ENCODE measurements at regions not wholly inside any gene's neighbourhood (a gene's known extent, or its start where the extent isn't known, plus 50 kb on each side); places are given as distances from the start of the nearest gene placed in this dataset.
"Not testable (repeated sequence)": the region's sequence is repeated elsewhere in the genome, so short reads cannot be mapped to it uniquely, and the experiment has no call there.

DNA sequence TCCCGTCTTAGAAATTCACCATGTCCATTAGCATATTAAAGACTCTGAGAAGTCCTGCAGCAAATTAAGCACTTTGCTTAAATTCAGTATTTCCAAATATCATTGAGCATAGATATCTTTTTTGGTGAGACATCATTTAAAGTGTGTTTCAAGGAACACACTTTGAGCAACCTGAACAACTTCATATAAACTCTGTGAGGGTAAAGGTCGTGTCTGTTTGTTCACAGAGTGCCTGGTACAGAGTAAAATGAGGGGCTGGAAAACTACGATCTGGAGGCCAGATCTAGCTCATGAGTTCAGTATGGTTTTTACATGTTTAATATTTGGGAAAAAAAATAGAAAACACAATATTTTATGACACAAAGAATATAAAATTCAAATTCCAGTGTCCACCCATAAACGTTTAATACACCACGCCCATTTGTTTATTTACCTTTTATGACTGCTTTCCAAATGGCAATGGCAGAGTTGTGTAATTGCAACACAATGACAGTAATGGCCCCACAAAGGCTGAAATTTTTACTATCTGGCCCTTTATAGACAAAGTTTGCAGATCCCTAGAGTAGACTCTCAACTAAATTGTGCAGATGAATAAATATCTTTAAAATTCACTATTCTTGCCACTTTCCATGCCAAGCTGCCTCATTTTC, 67.4 kb downstream of the SNTN start:
- no peak for DNase-seq

DNA sequence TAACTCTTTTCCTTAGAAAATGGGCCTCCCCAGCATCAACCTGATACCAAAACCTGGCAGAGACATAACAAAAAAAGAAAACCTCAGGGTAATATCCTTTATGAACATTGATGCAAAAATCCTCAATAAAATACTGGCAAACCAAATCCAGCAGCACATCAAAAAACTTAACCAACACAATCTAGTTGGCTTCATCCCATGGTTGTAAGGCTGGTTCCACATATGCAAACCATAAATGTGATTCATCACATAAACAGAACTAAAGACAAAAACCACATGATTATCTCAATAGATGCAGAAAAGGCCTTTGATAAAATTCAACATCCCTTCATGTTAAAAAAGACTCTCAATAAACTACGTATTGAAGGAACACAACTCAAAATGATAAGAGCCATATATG, 68.5 kb downstream of the SNTN start:
- DNase-seq: peak; percentile 57

DNA sequence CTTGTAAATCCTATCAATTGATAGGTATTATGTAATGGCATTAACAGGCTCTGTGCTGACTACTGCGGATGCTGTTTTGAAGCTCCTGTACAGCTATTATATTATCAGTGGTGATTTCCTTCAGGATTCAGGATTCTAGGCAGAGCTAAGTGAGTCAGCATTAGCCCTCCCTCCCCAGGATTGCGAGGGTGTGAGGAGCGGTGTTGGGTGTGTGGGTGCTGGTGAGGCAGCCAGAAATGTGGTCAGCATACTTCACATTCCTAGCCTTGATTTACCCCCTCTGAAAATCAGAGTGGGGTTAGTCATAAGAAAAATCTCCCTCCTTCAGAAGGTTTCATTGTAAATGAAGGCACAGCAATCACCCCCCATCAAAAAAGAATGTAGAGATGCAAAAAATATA, 72.5 kb downstream of the SNTN start:
- peak; percentile 95 for DNase-seq

DNA sequence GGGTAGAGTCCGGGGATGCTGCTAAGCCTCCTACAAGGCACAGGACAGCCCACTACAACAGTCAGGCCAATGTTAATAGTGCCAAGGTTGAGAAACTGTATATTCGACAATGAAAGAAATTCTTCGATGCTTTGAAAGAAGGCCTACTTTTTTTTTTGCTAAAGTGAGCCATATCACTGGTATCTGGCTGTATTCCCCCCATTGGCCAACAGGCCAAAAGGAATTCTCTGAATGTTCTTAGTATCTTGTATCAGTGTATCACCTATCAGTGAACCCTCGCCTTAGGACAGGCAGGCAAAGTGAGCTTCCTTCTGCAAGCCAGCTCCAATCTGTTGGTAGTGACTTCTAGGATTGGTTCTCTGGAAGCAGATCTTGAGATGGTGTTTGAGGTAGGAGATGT, 74.2 kb downstream of the SNTN start:
- DNase-seq: no peak

DNA sequence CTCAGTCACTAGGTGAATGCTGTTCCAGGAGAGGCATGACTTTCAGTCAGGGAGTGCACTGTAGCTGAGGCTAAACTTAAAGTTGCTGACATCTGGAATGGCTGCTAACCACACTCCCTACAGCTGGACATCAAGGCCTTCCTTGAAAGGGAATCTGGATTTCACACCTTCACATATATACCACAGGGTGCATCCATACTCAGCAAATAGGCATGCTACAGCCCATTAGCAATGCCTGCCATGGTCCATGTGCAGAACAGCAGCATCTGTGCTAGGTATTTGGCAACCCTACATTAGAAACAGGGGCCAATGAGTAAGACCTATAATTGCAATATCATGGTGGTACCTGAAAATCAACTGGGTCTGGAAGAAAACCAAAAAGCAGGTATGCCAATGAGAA, 74.8 kb downstream of the SNTN start:
- no peak for DNase-seq

DNA sequence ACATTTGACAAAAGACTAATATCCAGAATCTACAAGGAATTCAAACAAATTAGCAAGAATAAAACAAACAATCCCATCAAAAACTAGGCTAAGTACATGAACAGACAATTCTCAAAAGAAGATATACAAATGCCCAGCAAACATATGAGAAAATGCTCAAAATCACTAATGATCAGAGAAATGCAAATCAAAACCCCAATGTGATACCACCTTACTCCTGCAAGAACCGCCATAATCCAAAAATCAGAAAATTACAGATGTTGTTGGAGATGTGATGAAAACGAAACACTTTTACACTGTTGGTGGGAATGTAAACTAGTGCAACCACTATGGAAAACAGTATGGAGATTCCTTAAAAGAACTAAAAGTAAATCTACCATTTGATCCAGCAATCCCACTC, 79.4 kb downstream of the SNTN start:
- no peak for DNase-seq

DNA sequence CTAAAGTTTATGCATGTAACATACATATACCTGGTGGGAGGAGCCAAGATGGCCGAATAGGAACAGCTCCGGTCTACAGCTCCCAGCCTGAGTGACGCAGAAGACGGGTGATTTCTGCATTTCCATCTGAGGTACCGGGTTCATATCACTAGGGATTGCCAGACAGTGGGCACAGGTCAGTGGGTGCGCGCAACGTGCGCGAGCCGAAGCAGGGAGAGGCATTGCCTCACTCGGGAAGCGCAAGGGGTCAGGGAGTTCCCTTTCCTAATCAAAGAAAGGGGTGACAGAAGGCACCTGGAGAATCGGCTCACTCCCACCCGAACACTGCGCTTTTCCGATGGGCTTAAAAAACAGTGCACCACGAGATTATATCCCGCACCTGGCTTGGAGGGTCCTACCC, 80.8 kb downstream of the SNTN start:
- DNase-seq: not testable (repeated sequence)

DNA sequence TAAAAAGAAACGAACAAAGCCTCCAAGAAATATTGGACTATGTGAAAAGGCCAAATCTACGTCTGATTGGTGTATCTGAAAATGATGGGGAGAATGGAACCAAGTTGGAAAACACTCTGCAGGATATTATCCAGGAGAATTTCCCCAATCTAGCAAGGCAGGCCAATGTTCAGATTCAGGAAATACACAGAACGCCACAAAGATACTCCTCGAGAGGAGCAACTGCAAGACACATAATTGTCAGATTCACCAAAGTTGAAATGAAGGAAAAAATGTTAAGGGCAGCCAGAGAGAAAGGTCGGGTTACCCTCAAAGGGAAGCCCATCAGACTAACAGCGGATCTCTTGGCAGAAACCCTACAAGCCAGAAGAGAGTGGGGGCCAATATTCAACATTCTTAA, 82.2 kb downstream of the SNTN start:
- DNase-seq: not testable (repeated sequence)

DNA sequence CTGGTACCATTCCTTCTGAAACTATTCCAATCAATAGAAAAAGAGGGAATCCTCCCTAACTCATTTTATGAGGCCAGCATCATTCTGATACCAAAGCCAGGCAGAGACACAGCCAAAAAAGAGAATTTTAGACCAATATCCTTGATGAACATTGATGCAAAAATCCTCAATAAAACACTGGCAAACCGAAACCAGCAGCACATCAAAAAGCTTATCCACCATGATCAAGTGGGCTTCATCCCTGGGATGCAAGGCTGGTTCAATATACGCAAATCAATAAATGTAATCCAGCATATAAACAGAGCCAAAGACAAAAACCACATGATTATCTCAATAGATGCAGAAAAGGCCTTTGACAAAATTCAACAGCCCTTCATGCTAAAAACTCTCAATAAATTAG, 82.3 kb upstream of the C3orf49 start:
- DNase-seq: not testable (repeated sequence)

DNA sequence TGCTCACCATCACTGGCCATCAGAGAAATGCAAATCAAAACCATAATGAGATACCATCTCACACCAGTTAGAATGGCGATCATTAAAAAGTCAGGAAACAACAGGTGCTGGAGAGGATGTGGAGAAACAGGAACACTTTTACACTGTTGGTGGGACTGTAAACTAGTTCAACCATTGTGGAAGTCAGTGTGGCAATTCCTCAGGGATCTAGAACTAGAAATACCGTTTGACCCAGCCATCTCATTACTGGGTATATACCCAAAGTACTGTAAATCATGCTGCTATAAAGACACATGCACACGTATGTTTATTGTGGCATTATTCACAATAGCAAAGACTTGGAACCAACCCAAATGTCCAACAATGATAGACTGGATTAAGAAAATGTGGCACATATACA, 80.5 kb upstream of the C3orf49 start:
- not testable (repeated sequence) for DNase-seq

DNA sequence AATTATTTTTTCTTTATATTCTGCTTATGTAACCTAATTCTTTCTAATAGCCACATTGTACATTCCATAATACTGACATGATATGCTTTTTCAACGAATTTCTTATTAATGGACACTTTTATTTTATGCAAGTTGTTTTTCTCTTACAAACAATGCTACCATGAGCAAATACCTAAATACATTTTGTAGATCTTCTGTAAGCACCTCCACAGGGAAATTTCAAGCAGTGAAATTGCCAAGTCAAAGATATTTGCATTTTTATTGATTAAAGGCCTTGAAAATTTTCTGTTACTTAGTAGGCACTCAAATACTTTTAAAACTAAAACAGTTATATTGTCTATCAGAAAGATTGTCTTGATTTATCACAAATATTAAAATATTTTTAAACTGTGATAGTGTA, 79.6 kb upstream of the C3orf49 start:
- no peak for DNase-seq

DNA sequence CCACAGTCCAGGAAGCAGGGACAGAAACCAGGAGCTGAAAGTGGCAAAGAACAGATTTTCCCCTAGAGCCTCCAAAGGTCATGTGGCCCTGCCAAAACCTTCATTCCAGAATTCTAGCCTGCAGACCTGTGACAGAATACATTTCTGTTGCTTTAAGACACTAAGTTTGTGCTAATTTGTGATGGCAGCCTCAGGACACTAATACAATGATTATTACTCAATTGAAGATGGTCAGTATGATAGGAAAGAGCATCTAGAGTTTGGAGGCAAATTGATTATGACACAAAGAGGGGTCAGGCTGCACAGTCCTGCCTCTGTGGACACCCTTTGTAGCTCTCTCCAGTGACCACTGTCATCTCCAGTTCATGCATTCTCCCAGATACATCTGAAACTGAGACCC, 79.0 kb upstream of the C3orf49 start:
- DNase-seq: no peak

DNA sequence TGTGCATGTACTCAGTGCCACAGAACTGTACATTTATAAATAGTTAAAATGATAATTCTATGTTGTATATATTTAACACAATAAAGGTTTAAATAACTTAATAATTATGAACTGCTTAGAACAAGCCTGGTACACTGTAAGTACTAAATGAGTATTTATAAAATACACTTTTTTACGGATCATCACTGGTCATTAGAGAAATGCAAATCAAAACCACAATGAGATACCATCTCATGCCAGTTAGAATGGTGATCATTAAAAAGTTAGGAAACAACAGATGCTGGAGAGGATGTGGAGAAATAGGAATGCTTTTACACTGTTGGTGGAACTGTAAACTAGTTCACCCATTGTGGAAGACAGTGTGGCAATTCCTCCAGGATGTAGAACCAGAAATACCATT, 74.4 kb upstream of the C3orf49 start:
- DNase-seq: not testable (repeated sequence)

DNA sequence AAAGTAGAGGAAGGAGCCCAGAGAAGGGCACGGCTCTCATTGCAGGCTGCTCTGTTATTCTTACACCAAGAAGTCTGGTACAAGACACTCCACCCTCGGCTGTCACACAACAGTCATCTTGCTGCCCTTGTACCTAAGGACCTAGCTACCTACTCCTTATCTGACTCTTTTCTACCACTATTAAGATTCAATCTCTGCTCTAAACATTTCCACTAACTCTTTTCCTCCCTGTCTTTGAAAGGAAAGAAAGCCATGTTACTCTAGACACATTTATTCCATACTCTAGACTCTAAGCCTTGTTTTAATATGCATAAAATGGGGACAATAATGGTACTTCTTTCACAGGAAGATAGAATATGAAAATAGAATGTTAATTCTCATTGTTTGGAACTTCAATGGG, 73.3 kb upstream of the C3orf49 start:
- DNase-seq: no peak

DNA sequence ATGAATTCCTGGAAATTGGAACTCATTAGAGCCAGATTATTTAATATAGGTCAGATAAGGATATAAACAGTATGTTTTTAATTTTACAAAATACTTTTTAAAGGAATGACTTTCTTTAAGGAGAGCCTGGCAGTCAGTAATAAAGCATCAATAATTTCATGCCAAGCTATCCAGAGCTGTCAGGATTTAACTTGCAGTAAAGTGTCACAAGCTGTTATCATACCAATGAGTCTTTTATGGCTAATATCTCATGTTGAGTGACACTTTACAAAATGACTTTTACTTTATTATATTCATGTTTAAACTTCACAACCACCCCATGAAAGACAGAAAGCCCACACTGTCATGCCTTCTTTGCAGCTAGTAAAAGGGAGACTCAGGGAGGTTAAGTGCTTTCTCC, 72.9 kb upstream of the C3orf49 start:
- no peak for DNase-seq

DNA sequence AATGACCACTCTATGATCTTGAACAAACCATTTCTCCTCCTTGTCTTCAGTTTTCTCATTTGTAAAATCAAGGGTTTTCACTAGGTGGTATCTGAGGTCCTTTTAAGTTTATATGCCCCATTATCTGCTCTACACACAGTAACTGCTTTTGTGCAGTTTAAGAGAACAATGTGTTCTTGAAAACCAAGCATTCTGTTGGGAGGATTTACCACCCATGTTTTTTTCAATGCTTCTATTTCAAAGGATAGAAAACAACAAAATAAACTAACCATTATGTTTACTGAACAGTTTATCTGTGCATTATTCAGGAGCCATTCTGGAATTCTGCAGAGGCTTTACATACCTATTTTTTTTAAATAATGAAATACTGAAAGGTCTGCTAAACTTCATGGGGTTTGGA, 67.6 kb upstream of the C3orf49 start:
- no peak for DNase-seq

DNA sequence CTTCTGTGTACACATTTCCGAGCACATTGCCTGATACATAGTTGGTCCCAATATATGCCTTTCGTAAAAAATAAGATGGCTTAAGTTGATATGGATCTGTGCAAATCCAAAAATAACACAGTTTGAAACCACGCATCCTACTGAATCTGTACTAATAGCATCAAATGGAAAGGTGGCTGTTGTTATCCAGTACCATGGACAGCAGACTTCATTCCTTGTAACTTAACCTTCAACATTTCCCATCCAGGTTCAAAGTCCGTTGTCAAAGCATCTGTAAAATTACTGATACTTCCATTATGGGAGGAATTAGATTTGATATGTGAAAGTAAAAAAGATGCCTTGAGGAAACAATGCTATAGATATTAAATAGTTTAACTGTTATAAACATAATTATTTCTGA, 65.5 kb upstream of the C3orf49 start:
- peak; percentile 38 for DNase-seq

DNA sequence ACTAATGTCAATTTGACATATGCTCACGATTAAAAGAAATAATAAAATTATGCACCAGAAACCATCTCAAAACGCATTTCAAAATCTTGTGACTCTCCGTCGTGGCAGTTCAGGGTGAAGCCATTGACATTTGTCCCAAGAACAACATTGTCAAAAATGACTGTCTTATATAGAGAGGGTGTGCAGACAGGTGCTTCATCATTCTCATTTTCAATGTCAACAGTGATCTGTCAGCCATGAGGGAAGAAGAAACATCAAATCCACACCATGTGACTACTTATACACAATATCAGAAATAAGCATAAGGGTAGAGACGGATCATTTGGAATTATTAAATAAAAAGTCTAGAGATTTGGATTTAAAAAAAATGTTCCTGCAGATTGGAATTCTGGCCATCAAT, 65.1 kb upstream of the C3orf49 start:
- no peak for DNase-seq

DNA sequence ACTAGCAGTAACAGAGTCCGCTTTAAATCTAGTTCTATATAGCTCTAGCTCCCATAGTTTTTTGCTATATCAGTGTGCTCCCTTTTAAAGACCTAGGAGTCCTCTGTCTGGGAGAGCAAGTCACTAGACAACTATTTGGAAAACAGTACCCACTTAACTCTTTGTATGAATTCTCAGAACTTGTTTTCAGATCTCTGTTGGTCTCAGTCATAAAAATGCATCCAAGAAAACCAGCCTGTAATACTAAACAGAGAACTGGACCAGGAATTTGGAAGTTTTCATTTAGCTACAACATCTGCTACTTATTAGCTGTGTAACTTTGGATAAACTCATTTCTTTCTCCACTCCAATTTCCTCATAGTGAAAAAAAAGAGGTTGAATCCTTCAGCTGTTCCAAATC, 56.9 kb upstream of the C3orf49 start:
- peak; percentile 89 for DNase-seq

DNA sequence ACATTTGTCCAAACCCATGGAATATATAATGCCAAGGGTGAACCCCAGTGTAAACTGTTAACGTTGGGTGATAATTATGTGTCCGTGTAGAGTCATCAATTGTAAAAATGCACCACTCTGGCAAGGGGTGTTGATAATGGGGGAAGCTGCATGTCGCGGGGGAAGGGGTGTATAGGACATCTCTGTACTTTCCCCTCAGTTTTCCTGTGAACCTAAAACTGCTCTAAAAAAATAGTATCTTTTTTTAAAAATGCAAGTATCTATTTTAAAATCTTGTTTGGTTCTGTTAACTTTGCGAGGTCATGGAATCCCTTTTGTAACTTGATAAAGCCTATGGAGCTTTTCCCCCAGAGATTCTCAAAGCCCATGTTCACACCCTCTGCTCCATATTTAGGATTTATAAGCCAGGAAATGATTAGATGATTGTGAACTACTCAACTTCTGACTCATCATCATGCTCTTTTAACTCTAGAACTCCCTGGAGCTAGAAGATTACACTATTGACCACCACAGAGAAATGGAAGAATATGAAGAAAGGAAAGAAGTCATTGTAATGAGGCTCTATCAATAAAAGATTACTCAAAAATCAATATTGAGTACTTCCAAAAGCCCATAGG, 56.1 kb upstream of the C3orf49 start:
- peak; percentile 79 for DNase-seq

DNA sequence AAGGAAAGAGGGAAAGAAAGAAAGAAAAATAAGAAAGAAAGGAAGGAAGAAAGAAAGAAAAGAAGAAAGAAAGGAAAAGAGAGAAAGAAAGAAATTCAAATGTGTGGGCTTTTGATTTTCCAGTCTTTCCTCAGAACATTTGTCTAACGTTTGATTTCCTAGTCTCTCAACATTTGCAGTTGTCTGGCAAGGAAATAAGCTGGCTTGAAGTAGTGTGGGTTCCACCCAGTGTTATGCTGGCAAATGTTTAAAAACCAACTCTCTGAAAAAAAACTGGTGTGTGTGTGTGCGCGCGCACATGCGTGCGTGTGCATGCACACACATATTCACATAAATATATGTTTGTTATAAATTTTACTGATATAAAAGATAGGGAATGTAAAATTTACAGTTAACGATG, 54.6 kb upstream of the C3orf49 start:
- DNase-seq: no peak

DNA sequence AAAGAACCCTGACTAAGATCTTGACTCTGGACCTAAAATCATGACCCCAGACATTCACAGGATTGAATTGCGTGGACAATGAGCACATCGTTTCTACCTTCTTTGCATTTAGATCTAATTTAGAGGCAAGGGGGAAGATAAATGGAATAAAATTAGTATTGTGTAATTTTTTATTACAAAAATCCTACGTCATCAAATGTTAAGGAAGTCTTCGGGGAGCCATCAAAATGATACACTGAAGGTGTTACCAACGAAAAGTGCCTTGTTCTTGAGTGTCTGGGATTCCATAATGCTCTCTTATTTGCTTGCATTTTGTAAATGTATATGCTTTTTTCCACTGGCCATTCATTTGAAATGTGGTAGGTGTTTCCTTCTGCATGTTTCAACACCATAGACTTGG, 52.8 kb upstream of the C3orf49 start:
- no peak for DNase-seq

DNA sequence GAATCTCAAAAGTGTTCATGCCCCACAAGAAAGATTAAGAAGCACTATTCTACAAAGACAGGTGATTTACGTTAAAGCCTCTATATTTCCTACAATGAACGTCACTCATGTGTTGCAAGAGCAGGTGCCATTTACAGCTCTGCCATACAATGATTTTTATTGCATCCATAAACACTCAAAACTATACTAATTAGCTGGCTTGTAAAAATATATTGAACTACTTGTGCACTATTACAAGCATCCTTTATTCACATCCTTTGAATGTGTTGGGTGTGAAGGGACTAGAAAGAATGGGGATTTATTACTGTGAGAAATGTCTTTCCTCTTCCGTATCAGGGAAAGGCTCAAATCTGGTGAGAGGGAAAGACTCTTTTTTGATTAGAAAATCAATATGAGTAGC, 50.7 kb upstream of the C3orf49 start:
- no peak for DNase-seq

DNA sequence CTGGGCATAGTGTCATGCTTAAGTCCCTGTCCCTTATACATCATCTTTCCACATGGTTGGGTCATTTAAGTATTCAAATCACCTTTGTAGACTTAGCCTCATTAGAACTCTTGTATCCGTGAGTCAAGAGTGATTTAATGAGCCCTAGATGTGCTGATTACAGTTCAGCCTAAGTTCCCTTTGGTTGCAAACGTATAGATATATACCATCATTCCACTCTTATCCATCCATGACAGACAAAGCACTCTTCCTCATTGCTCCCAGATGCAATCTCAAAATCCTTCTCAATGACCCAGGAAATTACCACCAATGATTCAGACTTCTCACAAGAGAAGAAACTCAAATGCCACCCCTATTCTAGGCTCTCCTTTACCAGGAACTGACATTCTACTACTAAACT, 50.2 kb upstream of the C3orf49 start:
- DNase-seq: no peak

Data from fibroblast of skin of scalp (primary cell).